ENCODE measurements at regions not wholly inside any gene's neighbourhood (a gene's known extent, or its start where the extent isn't known, plus 50 kb on each side); places are given as distances from the start of the nearest gene placed in this dataset.

GRCh38 chr21:32182449-32182848, 96.4 kb downstream of the MIS18A start:
- DNase-seq, result no peak

- DNase-seq, result no peak
Measured at GRCh38 chr21:32181457-32181856, 97.4 kb downstream of the MIS18A start.

- DNase-seq, result no peak
Measured at GRCh38 chr21:32174819-32175218, 104.0 kb downstream of the MIS18A start.

- DNase-seq, result no peak
Measured at GRCh38 chr21:32173121-32173724, 105.6 kb downstream of the MIS18A start.

GRCh38 chr21:32172106-32172505, 106.7 kb downstream of the MIS18A start:
- DNase-seq, result no peak

GRCh38 chr21:32167513-32167912, 111.3 kb downstream of the MIS18A start:
- DNase-seq, result no peak

GRCh38 chr21:32163386-32163785, 115.5 kb downstream of the MIS18A start:
- no peak for DNase-seq

- no peak for DNase-seq
Measured at GRCh38 chr21:32162727-32163320, 116.0 kb downstream of the MIS18A start.

- DNase-seq, result no peak
Measured at GRCh38 chr21:32155226-32155625, 123.6 kb downstream of the MIS18A start.

- no peak for DNase-seq
Measured at GRCh38 chr21:32147041-32147440, 131.8 kb downstream of the MIS18A start.

GRCh38 chr21:32144851-32145250, 134.0 kb downstream of the MIS18A start:
- no peak for DNase-seq

GRCh38 chr21:32143241-32143939, 135.5 kb downstream of the MIS18A start:
- no peak for DNase-seq

GRCh38 chr21:32141318-32141633, 137.6 kb downstream of the MIS18A start:
- DNase-seq, result no peak

GRCh38 chr21:32140604-32141317, 138.1 kb downstream of the MIS18A start:
- DNase-seq, result no peak

- DNase-seq, result no peak
Measured at GRCh38 chr21:32140151-32140550, 138.7 kb downstream of the MIS18A start.

- no peak for DNase-seq
Measured at GRCh38 chr21:32138658-32139057, 140.2 kb downstream of the MIS18A start.

- DNase-seq, result no peak
Measured at GRCh38 chr21:32137931-32138330, 140.9 kb downstream of the MIS18A start.

GRCh38 chr21:32137266-32137665, 141.6 kb downstream of the MIS18A start:
- no peak for DNase-seq

GRCh38 chr21:32136546-32136945, 142.3 kb downstream of the MIS18A start:
- no peak for DNase-seq

GRCh38 chr21:32135401-32136363, 143.2 kb downstream of the MIS18A start:
- DNase-seq, result no peak

- DNase-seq, result no peak
Measured at GRCh38 chr21:32134441-32135130, 144.3 kb downstream of the MIS18A start.

GRCh38 chr21:32132881-32133280, 146.0 kb downstream of the MIS18A start:
- no peak for DNase-seq

Measured in NCI-H510A (cell line).